ENCODE measurements at regions not wholly inside any gene's neighbourhood (a gene's known extent, or its start where the extent isn't known, plus 50 kb on each side); places are given as distances from the start of the nearest gene placed in this dataset.

DNA sequence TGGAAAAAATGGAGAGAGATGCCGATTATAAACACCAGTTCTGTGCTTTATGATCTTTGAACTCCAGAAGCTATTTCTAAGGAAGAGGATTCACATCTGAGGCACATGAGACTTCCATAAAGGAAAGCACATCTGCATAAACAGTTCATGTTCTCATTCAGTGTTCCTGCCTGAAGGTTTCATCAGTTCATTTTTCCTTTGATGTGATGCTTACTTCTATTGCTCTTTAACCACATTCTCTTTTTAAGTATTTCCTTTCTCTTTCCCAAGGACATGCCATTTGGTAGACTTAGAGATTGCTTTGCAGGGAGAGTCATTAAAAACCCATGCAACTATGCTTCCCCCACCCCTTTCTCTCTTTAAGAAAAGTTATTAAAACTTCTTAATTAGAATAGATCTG is 387.0 kb upstream of the FLRT2 start:
- TF ChIP-seq, protein P1, sequence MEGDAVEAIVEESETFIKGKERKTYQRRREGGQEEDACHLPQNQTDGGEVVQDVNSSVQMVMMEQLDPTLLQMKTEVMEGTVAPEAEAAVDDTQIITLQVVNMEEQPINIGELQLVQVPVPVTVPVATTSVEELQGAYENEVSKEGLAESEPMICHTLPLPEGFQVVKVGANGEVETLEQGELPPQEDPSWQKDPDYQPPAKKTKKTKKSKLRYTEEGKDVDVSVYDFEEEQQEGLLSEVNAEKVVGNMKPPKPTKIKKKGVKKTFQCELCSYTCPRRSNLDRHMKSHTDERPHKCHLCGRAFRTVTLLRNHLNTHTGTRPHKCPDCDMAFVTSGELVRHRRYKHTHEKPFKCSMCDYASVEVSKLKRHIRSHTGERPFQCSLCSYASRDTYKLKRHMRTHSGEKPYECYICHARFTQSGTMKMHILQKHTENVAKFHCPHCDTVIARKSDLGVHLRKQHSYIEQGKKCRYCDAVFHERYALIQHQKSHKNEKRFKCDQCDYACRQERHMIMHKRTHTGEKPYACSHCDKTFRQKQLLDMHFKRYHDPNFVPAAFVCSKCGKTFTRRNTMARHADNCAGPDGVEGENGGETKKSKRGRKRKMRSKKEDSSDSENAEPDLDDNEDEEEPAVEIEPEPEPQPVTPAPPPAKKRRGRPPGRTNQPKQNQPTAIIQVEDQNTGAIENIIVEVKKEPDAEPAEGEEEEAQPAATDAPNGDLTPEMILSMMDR (IDR thresholded peaks at IDR 0.05), result no peak
- no peak for TF ChIP-seq ZFX (IDR thresholded peaks at IDR 0.05; ENCODE audit: borderline replicate concordance)

Measured in 22Rv1 (cell line).